ENCODE measurements at regions not wholly inside any gene's neighbourhood (a gene's known extent, or its start where the extent isn't known, plus 50 kb on each side); places are given as distances from the start of the nearest gene placed in this dataset.

- Mint-ChIP-seq H3K4me3 (no peak overlapping the region), H3K9me3 (peaks cover 4% of the 10 kb centered on the region), H3K36me3 (ENCODE audit: low read depth) (no peaks in the 10 kb centered on the region), H3K27me3 (ENCODE audit: low read depth, poor library complexity) (peaks cover 24% of the 10 kb centered on the region), H3K4me1 (peaks cover 62% of the 10 kb centered on the region), H3K27ac (peak overlapping the region; percentile 1)
- DNase-seq = no peak
- no peak for TF ChIP-seq CTCF (IDR thresholded peaks at IDR 0.05)
Observed at GRCh38 chr14:65928995-65929394, 516.5 kb downstream of the FUT8 start.

GRCh38 chr14:65933400-65934069, 521.0 kb downstream of the FUT8 start:
- no peak for TF ChIP-seq CTCF (IDR thresholded peaks at IDR 0.05)
- Mint-ChIP-seq H3K4me1 (peaks cover 42% of the 10 kb centered on the region), H3K9me3 (no peaks in the 10 kb centered on the region), H3K27ac (peak overlapping the region; percentile 45), H3K4me3 (no peak overlapping the region), H3K36me3 (ENCODE audit: low read depth) (no peaks in the 10 kb centered on the region), H3K27me3 (ENCODE audit: low read depth, poor library complexity) (peaks cover 24% of the 10 kb centered on the region)
- no peak for DNase-seq

- H3K4me1 Mint-ChIP-seq = peaks cover 36% of the 10 kb centered on the region
- no peaks in the 10 kb centered on the region for H3K36me3 Mint-ChIP-seq (ENCODE audit: low read depth)
- no peaks in the 10 kb centered on the region for H3K9me3 Mint-ChIP-seq
- no peak for TF ChIP-seq CTCF (IDR thresholded peaks at IDR 0.05)
- peak; percentile 39 for DNase-seq
- peak overlapping the region; percentile 45 for H3K27ac Mint-ChIP-seq
- H3K4me3 Mint-ChIP-seq = no peak overlapping the region
- peaks cover 24% of the 10 kb centered on the region for H3K27me3 Mint-ChIP-seq (ENCODE audit: low read depth, poor library complexity)
Observed at GRCh38 chr14:65934070-65934435, 521.5 kb downstream of the FUT8 start.

- Mint-ChIP-seq H3K27me3 (ENCODE audit: low read depth, poor library complexity) (peaks cover 21% of the 10 kb centered on the region), H3K4me1 (peaks cover 27% of the 10 kb centered on the region), H3K9me3 (no peaks in the 10 kb centered on the region), H3K4me3 (no peak overlapping the region), H3K36me3 (ENCODE audit: low read depth) (no peaks in the 10 kb centered on the region), H3K27ac (no peak overlapping the region)
- no peak for DNase-seq
- TF ChIP-seq CTCF (IDR thresholded peaks at IDR 0.05) = no peak
Observed at GRCh38 chr14:65936342-65936975, 523.9 kb downstream of the FUT8 start.

GRCh38 chr14:65937079-65937959, 524.8 kb downstream of the FUT8 start:
- H3K27ac Mint-ChIP-seq = no peak overlapping the region
- no peak for DNase-seq
- H3K27me3 Mint-ChIP-seq (ENCODE audit: low read depth, poor library complexity) = peaks cover 21% of the 10 kb centered on the region
- H3K9me3 Mint-ChIP-seq = no peaks in the 10 kb centered on the region
- H3K4me3 Mint-ChIP-seq = no peak overlapping the region
- no peaks in the 10 kb centered on the region for H3K36me3 Mint-ChIP-seq (ENCODE audit: low read depth)
- TF ChIP-seq CTCF (IDR thresholded peaks at IDR 0.05) = no peak
- H3K4me1 Mint-ChIP-seq = peaks cover 27% of the 10 kb centered on the region
